Activated CD4-positive, alpha-beta T cell treated with anti-CD3 and anti-CD28 coated beads, Interleukin-2, amount 10 ng/mL, durations not matched to agents 24 days and 14 days (primary cell): ENCODE measurements at regions not wholly inside any gene's neighbourhood (a gene's known extent, or its start where the extent isn't known, plus 50 kb on each side); places are given as distances from the start of the nearest gene placed in this dataset.

ENCODE experiments used
- DNase-seq: peaks from one replicate; pipeline ENCODE4 v3.0.0; 2022
- H3K27ac Mint-ChIP-seq: one replicate; pipeline ENCODE4 v1.8.0; 2022; ENCODE audit warnings: mild to moderate bottlenecking, mixed read lengths
- H3K27me3 Mint-ChIP-seq: one replicate; pipeline ENCODE4 v1.8.0; 2022; ENCODE audit warnings: mixed read lengths
- H3K36me3 Mint-ChIP-seq: one replicate; pipeline ENCODE4 v1.8.0; 2022; ENCODE audit warnings: low read depth, mild to moderate bottlenecking, mixed read lengths
- H3K4me1 Mint-ChIP-seq: one replicate; pipeline ENCODE4 v1.8.0; 2021; ENCODE audit warnings: mixed read lengths
- H3K4me3 Mint-ChIP-seq: one replicate; pipeline ENCODE4 v1.8.0; 2022; ENCODE audit warnings: mild to moderate bottlenecking, moderate library complexity, mixed read lengths
- H3K9me3 Mint-ChIP-seq: one replicate; pipeline ENCODE4 v1.8.0; 2021; ENCODE audit warnings: mixed read lengths
- intact Hi-C: fragments of 100-400 bp; cut with micrococcal nuclease; formaldehyde crosslinking; loops from one replicate; pipeline ENCODE4 v1.15.1; 2023

DNA sequence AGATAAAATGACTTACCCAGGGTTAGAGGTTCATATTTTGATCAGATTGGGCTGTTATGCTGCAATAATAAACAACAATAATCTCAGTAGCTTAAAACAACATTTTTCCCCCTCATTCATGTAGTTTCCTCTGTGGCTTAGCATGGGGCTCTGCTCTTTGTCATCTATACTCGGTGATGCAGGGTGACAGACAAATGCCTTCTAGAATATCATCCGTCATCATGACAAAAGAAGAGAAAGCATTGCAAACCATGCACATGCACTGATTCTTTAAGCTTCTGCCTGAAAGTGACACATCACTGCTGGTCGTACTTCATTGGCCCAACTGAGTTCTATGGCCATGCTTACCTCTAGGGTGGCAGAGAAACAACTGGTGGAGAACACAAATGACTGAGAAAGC is 58.8 kb upstream of the MAMDC2 start:
- peaks cover 2% of the 10 kb centered on the region for H3K27me3 Mint-ChIP-seq
- H3K27ac Mint-ChIP-seq: no peak overlapping the region
- no peaks in the 10 kb centered on the region for H3K9me3 Mint-ChIP-seq
- H3K4me3 Mint-ChIP-seq: no peak overlapping the region
- no peaks in the 10 kb centered on the region for H3K36me3 Mint-ChIP-seq
- H3K4me1 Mint-ChIP-seq: no peaks in the 10 kb centered on the region
- no peak for DNase-seq
- intact Hi-C loops: no loop called here

DNA sequence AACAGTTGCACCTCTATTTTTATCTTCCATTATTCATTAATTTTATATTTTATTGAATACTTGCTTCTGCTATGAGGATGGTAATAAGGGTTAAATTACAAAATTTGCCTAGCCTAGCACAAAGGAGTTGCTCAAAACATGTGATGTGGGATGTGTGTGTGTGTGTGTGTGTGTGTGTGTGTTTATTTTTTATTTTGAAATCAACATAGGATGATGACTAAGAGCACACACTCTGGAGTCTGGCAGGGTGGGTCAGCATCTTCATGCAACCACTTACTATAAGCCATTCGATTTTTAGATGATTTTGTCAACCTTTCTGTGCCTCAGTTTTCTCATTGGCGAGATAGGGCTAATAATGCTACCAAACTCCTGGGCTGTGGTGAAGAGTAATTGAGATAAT is 57.7 kb upstream of the MAMDC2 start:
- Mint-ChIP-seq H3K27me3 (peaks cover 2% of the 10 kb centered on the region), H3K4me3 (no peak overlapping the region), H3K36me3 (no peaks in the 10 kb centered on the region), H3K9me3 (no peaks in the 10 kb centered on the region), H3K4me1 (no peaks in the 10 kb centered on the region), H3K27ac (no peak overlapping the region)
- no peak for DNase-seq
- intact Hi-C loops: no loop called here

GRCh38 chr9:69986970-69987369 is 56.7 kb upstream of the MAMDC2 start:
- Mint-ChIP-seq H3K4me3 (no peak overlapping the region), H3K36me3 (no peaks in the 10 kb centered on the region), H3K27ac (no peak overlapping the region), H3K27me3 (peaks cover 4% of the 10 kb centered on the region), H3K4me1 (no peaks in the 10 kb centered on the region), H3K9me3 (no peaks in the 10 kb centered on the region)
- intact Hi-C loops: no loop called here
- DNase-seq: no peak

DNA sequence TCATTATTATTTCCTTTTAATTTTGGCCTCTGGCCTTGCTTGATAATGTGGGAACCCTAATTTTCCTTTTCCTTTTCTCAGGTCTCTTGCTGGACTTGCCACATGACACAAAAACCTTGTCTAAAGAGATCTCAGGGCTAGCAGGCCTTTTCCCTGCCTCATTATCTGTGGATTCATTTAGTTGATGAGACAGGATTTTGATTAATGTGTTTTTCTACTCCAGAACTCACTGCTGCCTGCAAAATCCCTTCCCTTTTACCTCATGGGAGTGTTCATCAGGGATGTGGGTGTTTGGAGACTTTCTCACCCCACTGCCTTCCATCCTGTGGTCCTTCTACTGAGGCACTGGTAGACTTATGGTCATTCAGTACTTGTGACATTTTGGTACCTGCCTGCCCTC is 56.2 kb upstream of the MAMDC2 start:
- Mint-ChIP-seq H3K4me3 (no peak overlapping the region), H3K9me3 (no peaks in the 10 kb centered on the region), H3K36me3 (no peaks in the 10 kb centered on the region), H3K27me3 (peaks cover 4% of the 10 kb centered on the region), H3K4me1 (no peaks in the 10 kb centered on the region), H3K27ac (no peak overlapping the region)
- DNase-seq: no peak
- intact Hi-C loops: no loop called here

DNA sequence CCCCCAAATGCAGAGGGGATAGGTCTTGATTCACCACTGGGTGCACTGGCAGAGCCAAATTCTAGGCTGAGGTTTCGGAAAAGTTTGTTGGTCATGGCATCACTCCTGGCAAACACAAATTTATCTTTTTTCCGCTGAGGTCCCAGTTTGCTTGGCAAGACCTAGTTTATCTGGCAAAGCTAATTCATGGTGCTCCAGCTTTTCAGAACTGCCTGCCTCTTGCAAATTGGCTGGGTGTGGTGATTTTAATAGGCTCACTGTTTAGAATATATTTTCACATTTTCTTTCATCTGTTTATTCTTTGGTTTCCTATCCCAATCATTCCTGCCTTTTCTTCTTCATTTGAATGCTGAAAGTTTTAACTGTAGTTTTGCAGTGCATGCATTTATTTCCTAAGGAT is 50.5 kb upstream of the MAMDC2 start:
- H3K9me3 Mint-ChIP-seq: no peaks in the 10 kb centered on the region
- peaks cover 8% of the 10 kb centered on the region for H3K27me3 Mint-ChIP-seq
- no peak overlapping the region for H3K27ac Mint-ChIP-seq
- no peaks in the 10 kb centered on the region for H3K36me3 Mint-ChIP-seq
- H3K4me1 Mint-ChIP-seq: no peaks in the 10 kb centered on the region
- DNase-seq: no peak
- no peak overlapping the region for H3K4me3 Mint-ChIP-seq
- intact Hi-C loops: no loop called here
